Glutamatergic neuron (in vitro differentiated cells): ENCODE measurements at regions not wholly inside any gene's neighbourhood (a gene's known extent, or its start where the extent isn't known, plus 50 kb on each side); places are given as distances from the start of the nearest gene placed in this dataset.

Source experiments
- DNase-seq: peaks from one replicate; pipeline ENCODE4 v3.0.0; 2022
- H3K27ac Mint-ChIP-seq: one replicate; pipeline ENCODE4 v1.8.0; 2020; ENCODE audit warnings: mild to moderate bottlenecking, mixed read lengths, inconsistent platforms; ENCODE audit not compliant: unreplicated experiment
- H3K27me3 Mint-ChIP-seq: one replicate; pipeline ENCODE4 v1.8.0; 2020; ENCODE audit warnings: mild to moderate bottlenecking, moderate library complexity, mixed read lengths, inconsistent platforms; ENCODE audit not compliant: unreplicated experiment
- H3K36me3 Mint-ChIP-seq: one replicate; pipeline ENCODE4 v1.8.0; 2020; ENCODE audit warnings: mild to moderate bottlenecking, mixed read lengths, inconsistent platforms; ENCODE audit not compliant: unreplicated experiment
- H3K4me1 Mint-ChIP-seq: one replicate; pipeline ENCODE4 v1.8.0; 2020; ENCODE audit warnings: mild to moderate bottlenecking, low read depth, mixed read lengths, inconsistent platforms; ENCODE audit not compliant: unreplicated experiment
- H3K4me3 Mint-ChIP-seq: one replicate; pipeline ENCODE4 v1.8.0; 2020; ENCODE audit warnings: mild to moderate bottlenecking, mixed read lengths, inconsistent platforms; ENCODE audit not compliant: unreplicated experiment
- H3K9me3 Mint-ChIP-seq: one replicate; pipeline ENCODE4 v1.8.0; 2020; ENCODE audit warnings: mild to moderate bottlenecking, moderate library complexity, mixed read lengths, inconsistent platforms; ENCODE audit not compliant: unreplicated experiment
- CTCF ChIP-seq: fragments of 200-600 bp; sonication (generic); IDR thresholded peaks from one replicate; pipeline ENCODE4 v1.5.0; 2021; ENCODE audit not compliant: partially characterized antibody, unreplicated experiment

GRCh38 chr11:56885177-56885576, 103.5 kb upstream of the OR5AK2 start:
- Mint-ChIP-seq H3K27me3 (no peaks in the 10 kb centered on the region), H3K36me3 (no peaks in the 10 kb centered on the region), H3K4me1 (no peaks in the 10 kb centered on the region), H3K27ac (no peak overlapping the region), H3K4me3 (no peak overlapping the region), H3K9me3 (no peaks in the 10 kb centered on the region)
- TF ChIP-seq CTCF = no peak
- no peak for DNase-seq

- DNase-seq = no peak
- Mint-ChIP-seq H3K4me1 (no peaks in the 10 kb centered on the region), H3K27ac (no peak overlapping the region), H3K4me3 (no peak overlapping the region), H3K9me3 (no peaks in the 10 kb centered on the region), H3K36me3 (no peaks in the 10 kb centered on the region), H3K27me3 (no peaks in the 10 kb centered on the region)
- no peak for TF ChIP-seq CTCF
These were observed 105.2 kb upstream of the OR5AK2 start for GRCh38 chr11:56883371-56883987.

- H3K4me3 Mint-ChIP-seq = no peak overlapping the region
- peaks cover 3% of the 10 kb centered on the region for H3K4me1 Mint-ChIP-seq
- DNase-seq = no peak
- H3K36me3 Mint-ChIP-seq = no peaks in the 10 kb centered on the region
- no peak overlapping the region for H3K27ac Mint-ChIP-seq
- TF ChIP-seq CTCF = no peak
- H3K9me3 Mint-ChIP-seq = no peaks in the 10 kb centered on the region
- H3K27me3 Mint-ChIP-seq = no peaks in the 10 kb centered on the region
These were observed 112.0 kb upstream of the OR5AK2 start for GRCh38 chr11:56876621-56877275.

- H3K27ac Mint-ChIP-seq = no peak overlapping the region
- H3K36me3 Mint-ChIP-seq = no peaks in the 10 kb centered on the region
- H3K9me3 Mint-ChIP-seq = no peaks in the 10 kb centered on the region
- no peak for DNase-seq
- no peak for TF ChIP-seq CTCF
- H3K27me3 Mint-ChIP-seq = no peaks in the 10 kb centered on the region
- H3K4me1 Mint-ChIP-seq = no peaks in the 10 kb centered on the region
- no peak overlapping the region for H3K4me3 Mint-ChIP-seq
These were observed 106.7 kb upstream of the OR9G4 start for GRCh38 chr11:56855217-56855616.

GRCh38 chr11:56852131-56852530, 103.6 kb upstream of the OR9G4 start:
- Mint-ChIP-seq H3K27ac (no peak overlapping the region), H3K9me3 (no peaks in the 10 kb centered on the region), H3K4me1 (peaks cover 11% of the 10 kb centered on the region), H3K36me3 (no peaks in the 10 kb centered on the region), H3K4me3 (no peak overlapping the region), H3K27me3 (no peaks in the 10 kb centered on the region)
- DNase-seq = no peak
- no peak for TF ChIP-seq CTCF
